ENCODE measurements at regions not wholly inside any gene's neighbourhood (a gene's known extent, or its start where the extent isn't known, plus 50 kb on each side); places are given as distances from the start of the nearest gene placed in this dataset.
A peak's percentile ranks its signal among the peaks of the same experiment; 100 is the strongest.
"Not testable (repeated sequence)": the region's sequence is repeated elsewhere in the genome, so short reads cannot be mapped to it uniquely, and the experiment has no call there.

- no peak for DNase-seq (ENCODE audit: low read depth)
These were observed 439.5 kb downstream of the EFNB2 start for GRCh38 chr13:106095919-106096318.

- DNase-seq (ENCODE audit: low read depth) = no peak
These were observed 440.1 kb downstream of the EFNB2 start for GRCh38 chr13:106095406-106095805.

- no peak for DNase-seq (ENCODE audit: low read depth)
These were observed 445.5 kb downstream of the EFNB2 start for GRCh38 chr13:106090001-106090400.

GRCh38 chr13:106089261-106089980 is 446.0 kb downstream of the EFNB2 start:
- DNase-seq (ENCODE audit: low read depth) = no peak

GRCh38 chr13:106088085-106088484 is 447.4 kb downstream of the EFNB2 start:
- no peak for DNase-seq (ENCODE audit: low read depth)

GRCh38 chr13:106087201-106087600 is 448.3 kb downstream of the EFNB2 start:
- DNase-seq (ENCODE audit: low read depth) = no peak

GRCh38 chr13:106083620-106084350 is 451.7 kb downstream of the EFNB2 start:
- no peak for DNase-seq (ENCODE audit: low read depth)

GRCh38 chr13:106081221-106081620 is 454.2 kb downstream of the EFNB2 start:
- DNase-seq (ENCODE audit: low read depth) = not testable (repeated sequence)

- DNase-seq (ENCODE audit: low read depth) = no peak
These were observed 457.3 kb downstream of the EFNB2 start for GRCh38 chr13:106078191-106078590.

GRCh38 chr13:106077017-106077416 is 458.4 kb downstream of the EFNB2 start:
- DNase-seq (ENCODE audit: low read depth) = no peak

- no peak for DNase-seq (ENCODE audit: low read depth)
These were observed 463.4 kb downstream of the EFNB2 start for GRCh38 chr13:106072014-106072413.

- peak; percentile 39 for DNase-seq (ENCODE audit: low read depth)
These were observed 471.7 kb downstream of the EFNB2 start for GRCh38 chr13:106063591-106064313.

- no peak for DNase-seq (ENCODE audit: low read depth)
These were observed 473.7 kb downstream of the EFNB2 start for GRCh38 chr13:106061781-106062180.

- no peak for DNase-seq (ENCODE audit: low read depth)
These were observed 478.6 kb downstream of the EFNB2 start for GRCh38 chr13:106056851-106057250.

- DNase-seq (ENCODE audit: low read depth) = no peak
These were observed 483.2 kb downstream of the EFNB2 start for GRCh38 chr13:106052200-106052767.

GRCh38 chr13:106049171-106049570 is 486.3 kb downstream of the EFNB2 start:
- no peak for DNase-seq (ENCODE audit: low read depth)

- no peak for DNase-seq (ENCODE audit: low read depth)
These were observed 487.1 kb downstream of the EFNB2 start for GRCh38 chr13:106048386-106048785.

GRCh38 chr13:106047859-106048258 is 487.6 kb downstream of the EFNB2 start:
- no peak for DNase-seq (ENCODE audit: low read depth)

GRCh38 chr13:106042996-106043581 is 492.4 kb downstream of the EFNB2 start:
- DNase-seq (ENCODE audit: low read depth) = no peak

GRCh38 chr13:106041445-106041844 is 494.0 kb downstream of the EFNB2 start:
- DNase-seq (ENCODE audit: low read depth) = no peak

- peak; percentile 72 for DNase-seq (ENCODE audit: low read depth)
These were observed 496.7 kb downstream of the EFNB2 start for GRCh38 chr13:106038752-106039151.

- no peak for DNase-seq (ENCODE audit: low read depth)
These were observed 498.6 kb downstream of the EFNB2 start for GRCh38 chr13:106036870-106037269.

All from GM04503 (cell line).